GM18868 (cell line): ENCODE measurements at regions not wholly inside any gene's neighbourhood (a gene's known extent, or its start where the extent isn't known, plus 50 kb on each side); places are given as distances from the start of the nearest gene placed in this dataset.
"Not testable (repeated sequence)": the region's sequence is repeated elsewhere in the genome, so short reads cannot be mapped to it uniquely, and the experiment has no call there.

ENCODE experiments used
- ATAC-seq: cut with Tn5 transposase; IDR thresholded peaks from one replicate; pipeline ENCODE4 v1.9.1; 2021; ENCODE audit warnings: mild to moderate bottlenecking, moderate library complexity; ENCODE audit not compliant: unreplicated experiment

- no peak for ATAC-seq
Observed at GRCh38 chr20:59458645-59459044, 145.7 kb upstream of the PHACTR3 start.

DNA sequence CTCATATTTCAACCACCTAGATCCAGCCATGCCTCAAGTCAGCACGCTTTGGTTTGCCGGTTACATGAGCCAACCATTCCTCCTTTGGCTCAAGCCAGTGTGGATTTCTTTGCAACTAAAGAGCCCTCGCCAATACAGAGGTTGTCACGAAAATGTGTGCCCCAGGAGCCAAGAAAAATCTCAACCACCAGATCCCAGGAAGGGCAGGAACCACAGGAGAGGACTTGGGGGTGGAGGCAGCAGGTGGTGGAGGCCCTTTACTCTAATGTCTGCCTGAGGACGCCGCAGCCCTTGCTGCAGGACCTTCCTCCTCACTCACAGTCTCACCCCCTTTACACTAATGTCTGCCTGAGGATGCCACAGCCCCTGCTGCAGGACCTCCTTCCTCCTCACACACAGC lies 144.8 kb upstream of the PHACTR3 start:
- ATAC-seq: no peak

DNA sequence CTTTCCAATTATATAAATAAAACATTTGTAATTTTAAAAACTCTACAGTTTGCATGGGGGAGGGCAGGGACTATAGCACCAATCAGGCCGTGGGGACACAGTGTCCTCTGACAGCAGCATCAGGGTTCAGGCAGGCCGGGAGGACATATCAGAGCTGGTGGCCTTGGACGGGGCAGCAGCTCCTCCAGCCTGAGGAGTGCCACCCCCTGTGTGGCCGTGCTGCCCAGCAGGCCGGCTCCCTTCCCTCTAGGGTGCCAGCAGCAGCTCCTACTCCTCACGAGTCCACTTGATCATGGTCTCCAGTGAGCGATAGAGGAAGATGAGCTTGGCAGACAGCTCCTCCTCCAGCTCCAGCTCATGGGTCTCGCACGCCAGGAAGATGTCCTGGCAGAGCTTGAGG lies 144.0 kb upstream of the PHACTR3 start:
- ATAC-seq: no peak

GRCh38 chr20:59461526-59461925 lies 142.8 kb upstream of the PHACTR3 start:
- ATAC-seq: no peak

DNA sequence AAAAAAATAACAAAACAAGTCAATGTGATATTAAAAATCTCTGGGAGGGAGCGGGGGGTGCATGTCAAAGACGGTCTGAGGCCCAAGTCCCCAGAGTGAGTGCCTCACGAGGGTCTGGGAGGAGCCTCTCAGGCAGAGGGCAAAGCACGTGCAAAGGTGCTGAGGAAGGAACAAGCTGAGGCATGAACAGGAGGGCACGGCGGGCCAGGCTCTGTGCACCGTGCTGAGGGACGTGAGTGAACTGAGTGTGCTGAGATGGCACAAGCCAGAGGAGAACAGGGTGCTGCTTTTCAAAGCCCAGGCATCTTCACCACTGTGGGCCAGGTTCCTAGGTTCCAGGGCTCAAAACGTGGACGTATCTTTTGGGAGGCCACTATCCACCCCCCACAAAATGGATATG lies 142.1 kb upstream of the PHACTR3 start:
- ATAC-seq: no peak

DNA sequence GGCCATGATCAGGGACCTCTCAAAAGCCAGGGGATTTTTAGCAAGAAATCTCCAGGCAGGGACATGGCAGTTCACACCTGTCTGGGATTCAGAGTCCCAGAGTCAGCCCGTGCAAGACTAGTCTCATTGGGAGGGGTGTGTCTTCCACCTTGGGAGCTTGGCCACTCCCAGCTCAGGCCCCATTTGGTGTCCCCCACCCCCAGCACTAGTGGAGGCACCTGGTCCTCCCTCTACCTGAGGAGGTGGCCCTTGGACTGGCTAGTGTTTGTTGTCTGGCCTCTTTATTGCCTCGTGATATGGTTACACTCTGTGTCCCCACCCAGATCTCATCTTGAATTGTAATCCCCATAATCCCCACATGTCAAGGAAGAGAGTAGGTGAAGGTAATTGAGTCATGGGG lies 140.8 kb upstream of the PHACTR3 start:
- no peak for ATAC-seq

DNA sequence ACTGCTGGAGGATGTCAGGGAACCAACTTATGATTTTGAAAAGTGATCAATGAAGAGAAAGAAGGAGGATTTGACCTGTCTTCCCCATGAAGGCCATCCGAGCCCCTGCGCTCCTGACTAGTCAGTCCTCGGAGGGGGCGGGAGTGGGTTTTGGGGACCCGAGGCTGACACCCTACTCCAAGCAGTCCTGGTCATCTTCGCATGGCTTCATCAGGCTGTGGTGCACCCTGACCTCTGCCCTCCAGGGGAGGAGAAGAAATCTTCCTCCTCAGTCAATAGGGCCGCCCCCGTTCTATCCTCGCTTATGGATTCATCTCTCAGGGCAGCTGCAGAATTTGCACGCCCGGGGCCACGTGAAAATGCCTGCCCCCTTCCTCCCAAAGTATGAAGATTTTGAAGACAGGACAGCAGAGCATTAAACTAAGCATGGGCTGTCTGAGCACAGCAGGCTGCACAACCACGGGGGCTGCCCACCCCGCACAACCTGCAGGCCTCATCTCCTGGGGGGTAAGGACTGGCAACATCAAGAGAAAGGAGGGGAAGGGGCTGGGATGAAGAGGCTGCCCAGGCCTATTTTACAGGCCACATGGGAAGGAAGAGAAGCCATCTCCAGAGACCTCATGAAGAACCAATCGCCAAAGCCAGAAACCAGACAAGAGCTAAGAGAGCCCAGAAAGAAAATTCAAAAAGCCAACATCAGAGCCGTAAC lies 138.1 kb upstream of the PHACTR3 start:
- no peak for ATAC-seq

DNA sequence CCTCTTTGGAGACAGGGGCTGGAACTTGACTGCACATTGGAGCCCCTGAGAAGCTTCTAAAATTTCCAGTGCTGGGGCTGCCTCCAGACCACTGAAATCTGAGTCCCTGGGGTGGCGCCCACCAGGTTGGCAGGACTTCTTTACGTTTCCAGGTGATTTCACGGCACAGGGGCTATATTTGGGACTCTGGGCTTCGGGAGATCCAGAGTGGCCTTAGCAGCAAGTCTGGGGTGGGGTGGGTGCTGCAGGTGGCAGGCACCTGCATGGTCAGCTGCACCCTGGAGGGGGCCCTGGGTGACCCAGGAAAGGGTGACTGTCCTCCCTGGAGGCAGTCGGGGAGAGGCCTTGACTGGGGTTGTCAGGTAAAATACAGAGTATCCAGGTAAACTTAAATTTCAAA lies 135.5 kb upstream of the PHACTR3 start:
- no peak for ATAC-seq

- ATAC-seq: no peak
Observed at GRCh38 chr20:59469267-59470252, 134.8 kb upstream of the PHACTR3 start.

GRCh38 chr20:59470521-59470920 lies 133.8 kb upstream of the PHACTR3 start:
- ATAC-seq: no peak

GRCh38 chr20:59471653-59472421 lies 132.5 kb upstream of the PHACTR3 start:
- no peak for ATAC-seq

DNA sequence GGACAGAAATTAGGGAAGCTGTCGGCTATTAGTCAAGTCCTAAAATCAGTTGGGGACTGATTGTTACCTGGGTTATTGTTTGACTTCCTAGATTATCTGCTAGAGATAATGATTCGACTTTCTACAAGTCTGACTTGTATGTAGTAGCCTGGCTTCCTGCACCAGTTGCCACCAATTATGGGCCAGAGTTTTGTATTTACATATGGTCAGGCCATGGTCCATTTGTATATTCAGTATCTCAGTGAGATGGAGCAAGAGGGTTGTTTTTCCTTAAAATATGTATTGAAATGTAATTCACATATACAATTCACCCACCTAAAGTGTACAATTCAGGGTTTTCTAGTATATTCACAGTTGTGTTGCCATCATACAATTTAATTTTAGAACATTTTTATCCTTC lies 130.6 kb upstream of the PHACTR3 start:
- no peak for ATAC-seq

GRCh38 chr20:59481067-59481466 lies 123.3 kb upstream of the PHACTR3 start:
- no peak for ATAC-seq

- no peak for ATAC-seq
Observed at GRCh38 chr20:59481477-59482018, 122.8 kb upstream of the PHACTR3 start.

GRCh38 chr20:59482351-59483187 lies 121.8 kb upstream of the PHACTR3 start:
- ATAC-seq: no peak

GRCh38 chr20:59483481-59483880 lies 120.9 kb upstream of the PHACTR3 start:
- ATAC-seq: no peak

- no peak for ATAC-seq
Observed at GRCh38 chr20:59484228-59484627, 120.1 kb upstream of the PHACTR3 start.

DNA sequence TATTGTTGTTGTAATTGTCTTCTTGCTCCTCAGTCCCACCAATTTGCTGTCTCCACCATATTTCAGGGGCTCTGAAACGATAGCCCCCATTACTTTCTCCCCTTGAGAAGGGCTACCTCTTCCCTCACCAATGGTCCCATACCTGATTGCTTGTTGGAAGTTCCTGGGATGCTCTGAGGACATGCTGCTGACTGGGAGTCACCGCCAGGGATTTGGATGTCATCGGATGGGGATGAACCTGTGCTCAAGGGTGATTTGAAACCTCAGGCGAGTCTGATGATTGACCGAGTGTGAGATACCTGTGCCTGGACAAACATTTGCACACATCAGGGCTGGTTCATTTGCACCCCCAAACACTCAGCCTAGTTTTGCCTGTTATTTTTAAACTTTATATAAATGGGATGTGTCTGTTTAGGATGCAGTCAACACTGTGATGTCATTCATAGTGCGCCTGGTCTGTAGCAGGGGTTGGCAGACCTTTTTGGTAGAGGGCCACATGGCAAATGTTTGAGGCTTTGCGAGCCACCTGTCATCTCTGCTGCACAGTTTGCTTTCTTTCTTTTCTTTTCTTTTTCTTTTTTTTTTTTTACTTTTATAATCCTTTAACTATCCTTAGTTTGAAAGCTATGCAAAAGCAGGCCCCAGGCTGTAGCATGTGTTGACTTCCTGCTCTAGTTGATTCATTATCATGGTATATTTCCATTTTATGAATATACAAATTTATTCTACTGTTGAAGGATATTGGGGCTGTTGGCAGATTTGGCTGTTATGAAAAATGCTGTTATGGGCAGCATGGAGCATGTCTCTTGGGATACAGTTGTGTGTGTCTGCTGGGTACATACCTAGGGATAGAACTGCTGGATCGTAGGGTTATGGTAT lies 118.5 kb upstream of the PHACTR3 start:
- no peak for ATAC-seq

DNA sequence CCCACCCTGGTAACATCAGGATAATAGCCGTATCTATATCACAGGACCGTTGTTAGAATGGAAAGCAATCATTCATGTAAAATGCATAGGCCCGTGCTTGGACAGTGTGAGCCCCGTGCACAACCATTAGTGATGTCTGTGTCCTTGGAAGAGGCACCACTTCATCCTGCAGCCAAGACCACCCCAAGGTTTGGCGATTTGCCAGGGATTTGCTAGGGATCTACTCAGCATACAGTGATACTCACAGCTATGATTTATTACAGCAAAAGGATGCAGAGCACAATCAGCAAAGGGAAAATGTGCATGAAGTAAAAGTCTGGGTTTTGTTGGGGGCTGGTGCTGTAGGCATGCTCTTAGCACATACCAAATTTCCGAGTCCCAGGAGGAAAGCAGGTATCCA lies 115.9 kb upstream of the PHACTR3 start:
- ATAC-seq: not testable (repeated sequence)
